GM18498 (cell line): ENCODE measurements at regions not wholly inside any gene's neighbourhood (a gene's known extent, or its start where the extent isn't known, plus 50 kb on each side); places are given as distances from the start of the nearest gene placed in this dataset.
"Not testable (repeated sequence)": the region's sequence is repeated elsewhere in the genome, so short reads cannot be mapped to it uniquely, and the experiment has no call there.

Experiments
- ATAC-seq: cut with Tn5 transposase; IDR thresholded peaks from one replicate; pipeline ENCODE4 v1.9.1; 2021; ENCODE audit warnings: mild to moderate bottlenecking, moderate library complexity; ENCODE audit not compliant: unreplicated experiment

- ATAC-seq: no peak
Measured at GRCh38 chr16:85202051-85202601, 89.9 kb upstream of the CIBAR2 start.

- no peak for ATAC-seq
Measured at GRCh38 chr16:85202631-85203461, 90.6 kb upstream of the CIBAR2 start.

- ATAC-seq: no peak
Measured at GRCh38 chr16:85203462-85203813, 91.2 kb upstream of the CIBAR2 start.

- no peak for ATAC-seq
Measured at GRCh38 chr16:85204242-85205010, 92.2 kb upstream of the CIBAR2 start.

- ATAC-seq: not testable (repeated sequence)
Measured at GRCh38 chr16:85205257-85205656, 93.0 kb upstream of the CIBAR2 start.

- ATAC-seq: no peak
Measured at GRCh38 chr16:85205747-85206471, 93.6 kb upstream of the CIBAR2 start.

- ATAC-seq: no peak
Measured at GRCh38 chr16:85206472-85207356, 94.4 kb upstream of the CIBAR2 start.

GRCh38 chr16:85207357-85207921 lies 95.2 kb upstream of the CIBAR2 start:
- no peak for ATAC-seq

GRCh38 chr16:85208181-85208580 lies 95.9 kb upstream of the CIBAR2 start:
- ATAC-seq: no peak

GRCh38 chr16:85208643-85209520 lies 96.6 kb upstream of the CIBAR2 start:
- ATAC-seq: no peak

GRCh38 chr16:85209526-85210121 lies 97.4 kb upstream of the CIBAR2 start:
- no peak for ATAC-seq

- no peak for ATAC-seq
Measured at GRCh38 chr16:85210423-85211169, 98.3 kb upstream of the CIBAR2 start.

GRCh38 chr16:85211271-85211801 lies 99.1 kb upstream of the CIBAR2 start:
- ATAC-seq: no peak

GRCh38 chr16:85213926-85214675 lies 101.8 kb upstream of the CIBAR2 start:
- no peak for ATAC-seq

GRCh38 chr16:85215478-85216118 lies 103.3 kb upstream of the CIBAR2 start:
- ATAC-seq: no peak
